Fibroblast of peridontal ligament (primary cell): ENCODE measurements at regions not wholly inside any gene's neighbourhood (a gene's known extent, or its start where the extent isn't known, plus 50 kb on each side); places are given as distances from the start of the nearest gene placed in this dataset.
A peak's percentile ranks its signal among the peaks of the same experiment; 100 is the strongest.
"Not testable (repeated sequence)": the region's sequence is repeated elsewhere in the genome, so short reads cannot be mapped to it uniquely, and the experiment has no call there.

ENCODE experiments used
- DNase-seq: peaks from one replicate; pipeline ENCODE4 v3.0.0-alpha.2; 2010; ENCODE audit errors: extremely low read depth

- DNase-seq: no peak
Observed at GRCh38 chr2:190742431-190742830, 93.5 kb downstream of the NAB1 start.

DNA sequence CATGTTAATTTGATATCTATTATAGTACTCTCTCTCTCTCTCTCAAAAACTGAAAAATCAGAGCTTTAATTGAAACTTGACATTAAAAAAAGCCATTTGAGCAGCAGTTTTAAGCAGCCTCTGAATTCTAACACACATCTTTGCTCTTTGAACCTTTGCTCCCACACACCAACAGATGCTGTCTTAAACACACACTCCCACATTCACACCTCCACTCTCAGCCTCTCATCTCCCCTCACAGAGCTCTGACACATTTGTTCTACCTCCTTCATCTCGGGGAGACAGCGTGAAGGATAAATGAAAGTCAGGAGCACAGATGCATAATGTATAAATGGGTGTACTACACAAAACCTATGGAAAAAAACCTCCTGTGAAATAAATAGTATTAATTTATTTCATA, 95.2 kb downstream of the NAB1 start:
- DNase-seq: no peak

GRCh38 chr2:190746971-190747761, 98.3 kb downstream of the NAB1 start:
- peak; percentile 83 for DNase-seq

DNA sequence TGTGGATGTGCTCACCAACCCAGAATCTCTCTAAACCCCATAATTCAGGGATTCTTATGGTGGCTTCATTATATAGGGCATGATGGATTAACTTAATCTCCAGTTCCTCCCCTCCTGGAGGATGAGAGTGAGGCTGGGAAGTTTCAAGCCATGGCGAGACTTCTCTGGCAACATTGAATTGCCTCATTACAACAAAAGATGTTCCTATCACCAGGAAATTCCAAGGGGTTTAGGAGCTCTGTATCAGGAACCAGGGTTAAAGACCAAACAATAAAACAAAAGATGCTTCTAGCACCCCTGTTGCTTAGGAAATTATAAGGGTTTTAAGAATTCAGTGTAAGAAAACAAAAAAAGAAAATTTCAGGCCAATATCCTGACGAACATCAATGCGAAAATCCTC, 100.1 kb downstream of the NAB1 start:
- DNase-seq: no peak

GRCh38 chr2:190755772-190756415, 107.0 kb downstream of the NAB1 start:
- peak; percentile 10 for DNase-seq

GRCh38 chr2:190759749-190760213, 110.9 kb downstream of the NAB1 start:
- DNase-seq: peak; percentile 87

DNA sequence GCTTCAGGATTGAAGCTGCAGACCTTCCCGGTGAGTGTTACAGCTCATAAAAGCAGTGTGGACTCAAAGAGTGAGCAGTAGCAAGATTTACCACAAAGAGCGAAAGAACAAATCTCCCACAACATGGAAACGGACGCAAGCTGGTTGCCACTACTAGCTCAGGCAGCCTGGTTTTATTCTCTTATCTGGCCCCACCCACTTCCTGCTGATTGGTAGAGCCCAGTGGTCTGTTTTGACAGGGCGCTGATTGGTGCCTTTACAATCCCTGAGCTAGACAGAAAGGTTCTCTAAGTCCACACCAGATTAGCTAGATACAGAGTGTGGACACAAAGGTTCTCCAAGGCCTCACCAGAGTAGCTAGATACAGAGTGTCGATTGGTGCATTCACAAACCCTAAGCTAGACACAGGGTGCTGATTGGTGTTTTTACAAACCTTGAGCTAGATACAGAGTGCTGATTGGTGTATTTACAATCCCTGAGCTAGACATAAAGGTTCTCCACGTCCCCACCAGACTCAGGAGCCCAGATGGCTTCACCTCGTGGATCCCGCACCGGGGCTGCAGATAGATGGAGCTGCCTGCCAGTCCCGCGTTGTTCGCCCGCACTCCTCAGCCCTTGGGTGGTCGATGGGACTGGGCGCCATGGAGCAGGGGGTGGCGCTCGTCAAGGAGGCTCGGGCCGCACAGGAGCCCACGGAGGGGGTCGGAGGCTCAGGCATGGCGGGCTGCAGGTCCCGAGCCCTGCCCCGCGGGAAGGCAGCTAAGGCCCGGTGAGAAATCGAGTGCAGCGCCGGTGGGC, 111.7 kb downstream of the NAB1 start:
- DNase-seq: not testable (repeated sequence)

- not testable (repeated sequence) for DNase-seq
Observed at GRCh38 chr2:190761216-190761615, 112.3 kb downstream of the NAB1 start.

GRCh38 chr2:190762566-190762965, 113.7 kb downstream of the NAB1 start:
- no peak for DNase-seq

- no peak for DNase-seq
Observed at GRCh38 chr2:190763100-190763499, 114.2 kb downstream of the NAB1 start.

GRCh38 chr2:190763901-190764514, 115.1 kb downstream of the NAB1 start:
- no peak for DNase-seq

DNA sequence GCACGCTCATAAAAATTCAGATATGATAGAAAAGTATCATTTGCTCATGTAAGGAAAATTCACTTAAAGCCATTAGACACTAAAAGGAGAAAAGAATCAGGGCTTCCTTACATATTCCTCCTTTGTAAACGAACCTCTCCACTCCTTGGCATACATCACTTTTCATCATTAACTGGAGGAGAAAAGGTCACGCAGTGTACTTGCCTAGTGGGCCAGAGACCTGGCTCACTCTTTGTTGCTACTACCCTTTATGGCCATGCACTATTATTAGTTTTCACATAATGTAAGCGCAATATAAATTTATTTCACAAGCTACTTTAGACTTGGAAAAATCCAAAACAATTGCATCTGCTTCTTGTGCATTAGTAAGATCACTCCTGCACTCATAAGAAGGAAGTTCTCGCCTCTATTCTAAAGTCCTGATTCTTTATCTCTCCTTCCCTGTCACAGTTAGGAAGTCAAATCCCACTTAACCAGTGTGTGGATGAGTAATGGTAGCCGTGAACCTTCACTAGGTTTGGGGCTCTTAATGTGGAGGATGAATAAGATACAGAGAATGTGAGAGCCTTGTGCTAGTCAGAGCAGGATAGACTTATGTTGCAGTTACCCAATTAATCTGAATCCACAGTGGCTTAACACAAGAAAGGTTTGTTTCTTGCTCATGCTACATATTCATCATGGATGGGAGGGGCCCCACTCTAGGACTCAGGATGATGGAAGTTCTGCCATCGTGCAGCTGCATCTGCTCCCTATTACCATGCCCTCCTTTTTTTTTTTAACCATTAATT, 115.0 kb upstream of the GLS start:
- peak; percentile 71 for DNase-seq

GRCh38 chr2:190766174-190766572, 114.4 kb upstream of the GLS start:
- no peak for DNase-seq

DNA sequence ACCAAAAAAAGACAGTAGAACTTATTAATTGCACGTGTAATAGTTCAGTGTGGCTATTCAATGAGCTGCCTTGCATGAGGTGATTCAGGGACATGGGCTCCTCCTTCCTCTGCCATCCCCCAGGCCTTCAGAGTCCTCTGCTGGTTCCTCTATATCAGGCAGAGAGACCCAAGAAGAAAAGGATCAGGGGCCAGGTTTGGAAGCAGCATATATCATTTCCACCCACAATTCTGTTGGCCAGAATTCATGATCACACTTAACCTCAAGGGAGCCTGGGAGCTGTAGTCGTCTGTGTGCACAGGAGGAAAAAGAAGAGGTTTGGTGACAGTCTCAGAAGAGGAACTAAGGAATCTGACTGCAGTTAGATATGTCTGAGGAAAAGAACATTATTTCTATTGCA, 114.0 kb upstream of the GLS start:
- DNase-seq: no peak

- no peak for DNase-seq
Observed at GRCh38 chr2:190767821-190768220, 112.8 kb upstream of the GLS start.

- DNase-seq: no peak
Observed at GRCh38 chr2:190769258-190769657, 111.4 kb upstream of the GLS start.

- DNase-seq: no peak
Observed at GRCh38 chr2:190771726-190772125, 108.9 kb upstream of the GLS start.

- no peak for DNase-seq
Observed at GRCh38 chr2:190780594-190780993, 100.0 kb upstream of the GLS start.

GRCh38 chr2:190781604-190782198, 98.9 kb upstream of the GLS start:
- peak; percentile 86 for DNase-seq

- DNase-seq: no peak
Observed at GRCh38 chr2:190782264-190782663, 98.4 kb upstream of the GLS start.
